ENCODE measurements at regions not wholly inside any gene's neighbourhood (a gene's known extent, or its start where the extent isn't known, plus 50 kb on each side); places are given as distances from the start of the nearest gene placed in this dataset.

DNA sequence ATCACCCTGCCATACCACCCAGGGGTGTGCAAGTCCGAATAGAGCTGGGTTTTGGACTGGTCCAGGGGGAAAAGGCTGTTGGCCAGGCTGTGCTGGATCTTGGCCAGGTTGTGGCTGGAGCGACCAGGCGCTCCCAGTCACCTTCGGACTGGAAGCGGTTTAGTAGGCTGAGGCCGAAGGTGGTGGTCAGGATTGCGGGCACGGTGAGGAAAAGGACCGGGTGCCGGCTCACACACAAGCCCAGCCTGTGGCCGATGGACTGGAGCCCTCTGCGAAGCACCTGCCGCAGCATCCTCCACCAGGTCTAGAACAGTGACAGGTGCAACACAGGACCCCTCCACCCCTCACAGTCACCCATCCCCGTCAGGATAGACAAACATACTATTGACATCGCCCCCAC, 590.6 kb upstream of the PTCHD4 start:
- ATAC-seq (no peak), DNase-seq (ENCODE audit: low read depth, low spot score) (no peak)
- Histone ChIP-seq H3K27ac (ENCODE audit: low read depth, low read length) (no peak overlapping the region), H3K4me2 (ENCODE audit: low read length) (no peak overlapping the region), H3K9me3 (ENCODE audit: control insufficient read depth in 1 of 2, insufficient read depth in 1 of 2, low read depth in 1 of 2, low read length in 2 of 2) (no peaks in the 10 kb centered on the region), H2AFZ (ENCODE audit: low read depth, low read length, poor library complexity, severe bottlenecking) (no peak overlapping the region), H3K9me2 (ENCODE audit: insufficient read depth) (no peaks in the 10 kb centered on the region), H3K36me3 (ENCODE audit: control insufficient read depth in 1 of 2, insufficient read depth in 2 of 2, low read length in 2 of 2) (no peaks in the 10 kb centered on the region), H3K79me2 (ENCODE audit: insufficient read depth, low read length) (no peaks in the 10 kb centered on the region), H3K4me3 (replicated peaks in 1 of 2; ENCODE audit: low read depth in 1 of 2, low read length in 2 of 2) (no peak overlapping the region), H3K4me1 (ENCODE audit: control insufficient read depth in 1 of 2, insufficient read depth in 2 of 2, low read length in 2 of 2) (no peaks in the 10 kb centered on the region), H3K9ac (ENCODE audit: low read length) (no peak overlapping the region), H4K20me1 (ENCODE audit: insufficient read depth) (no peaks in the 10 kb centered on the region), H3K27me3 (ENCODE audit: insufficient read depth, low read length) (no peaks in the 10 kb centered on the region)
- TF ChIP-seq EGR1 (IDR thresholded peaks at IDR 0.05; ENCODE audit: low read depth) (no peak), SRF (IDR thresholded peaks at IDR 0.05; ENCODE audit: low read depth) (no peak), ZNF274 (IDR thresholded peaks at IDR 0.05; ENCODE audit: low read depth, low read length) (no peak), TCF7L2 (IDR thresholded peaks at IDR 0.05; ENCODE audit: borderline replicate concordance, extremely low read depth, insufficient read depth, insufficient read length) (no peak), POLR2AphosphoS5 (IDR thresholded peaks at IDR 0.05; ENCODE audit: low read depth, low read length) (no peak), SIN3A (IDR thresholded peaks at IDR 0.05; ENCODE audit: low read depth) (no peak), RAD21 (IDR thresholded peaks at IDR 0.05; ENCODE audit: low read depth) (no peak), EZH2phosphoT487 (IDR thresholded peaks at IDR 0.05; ENCODE audit: borderline replicate concordance) (no peak), JUND (IDR thresholded peaks at IDR 0.05) (no peak), YY1 (IDR thresholded peaks at IDR 0.05; ENCODE audit: extremely low read depth, insufficient replicate concordance, low read depth, low read length) (no peak), CBX3 (IDR thresholded peaks at IDR 0.05; ENCODE audit: low read depth) (no peak), FOSL1 (IDR thresholded peaks at IDR 0.05; ENCODE audit: low read depth) (no peak)
- TF ChIP-seq, protein P1, sequence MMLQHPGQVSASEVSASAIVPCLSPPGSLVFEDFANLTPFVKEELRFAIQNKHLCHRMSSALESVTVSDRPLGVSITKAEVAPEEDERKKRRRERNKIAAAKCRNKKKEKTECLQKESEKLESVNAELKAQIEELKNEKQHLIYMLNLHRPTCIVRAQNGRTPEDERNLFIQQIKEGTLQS (IDR thresholded peaks at IDR 0.05): no peak
- TF ChIP-seq, protein P2, sequence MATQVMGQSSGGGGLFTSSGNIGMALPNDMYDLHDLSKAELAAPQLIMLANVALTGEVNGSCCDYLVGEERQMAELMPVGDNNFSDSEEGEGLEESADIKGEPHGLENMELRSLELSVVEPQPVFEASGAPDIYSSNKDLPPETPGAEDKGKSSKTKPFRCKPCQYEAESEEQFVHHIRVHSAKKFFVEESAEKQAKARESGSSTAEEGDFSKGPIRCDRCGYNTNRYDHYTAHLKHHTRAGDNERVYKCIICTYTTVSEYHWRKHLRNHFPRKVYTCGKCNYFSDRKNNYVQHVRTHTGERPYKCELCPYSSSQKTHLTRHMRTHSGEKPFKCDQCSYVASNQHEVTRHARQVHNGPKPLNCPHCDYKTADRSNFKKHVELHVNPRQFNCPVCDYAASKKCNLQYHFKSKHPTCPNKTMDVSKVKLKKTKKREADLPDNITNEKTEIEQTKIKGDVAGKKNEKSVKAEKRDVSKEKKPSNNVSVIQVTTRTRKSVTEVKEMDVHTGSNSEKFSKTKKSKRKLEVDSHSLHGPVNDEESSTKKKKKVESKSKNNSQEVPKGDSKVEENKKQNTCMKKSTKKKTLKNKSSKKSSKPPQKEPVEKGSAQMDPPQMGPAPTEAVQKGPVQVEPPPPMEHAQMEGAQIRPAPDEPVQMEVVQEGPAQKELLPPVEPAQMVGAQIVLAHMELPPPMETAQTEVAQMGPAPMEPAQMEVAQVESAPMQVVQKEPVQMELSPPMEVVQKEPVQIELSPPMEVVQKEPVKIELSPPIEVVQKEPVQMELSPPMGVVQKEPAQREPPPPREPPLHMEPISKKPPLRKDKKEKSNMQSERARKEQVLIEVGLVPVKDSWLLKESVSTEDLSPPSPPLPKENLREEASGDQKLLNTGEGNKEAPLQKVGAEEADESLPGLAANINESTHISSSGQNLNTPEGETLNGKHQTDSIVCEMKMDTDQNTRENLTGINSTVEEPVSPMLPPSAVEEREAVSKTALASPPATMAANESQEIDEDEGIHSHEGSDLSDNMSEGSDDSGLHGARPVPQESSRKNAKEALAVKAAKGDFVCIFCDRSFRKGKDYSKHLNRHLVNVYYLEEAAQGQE (IDR thresholded peaks at IDR 0.05; ENCODE audit: low read depth): no peak
- ChIA-PET POLR2A (no interaction called here), RAD21 (ENCODE audit: low non-redundant PET in 1 of 2, low total read pairs in 2 of 2, uncharacterized antibody in 2 of 2, unreplicated experiment in 2 of 2) (no interaction called here), CTCF (no interaction called here)
- BruUV-seq (replicated peaks): no TSS peak
- intact Hi-C loops (cut with micrococcal nuclease): no loop called here
